ENCODE measurements at regions not wholly inside any gene's neighbourhood (a gene's known extent, or its start where the extent isn't known, plus 50 kb on each side); places are given as distances from the start of the nearest gene placed in this dataset.

DNA sequence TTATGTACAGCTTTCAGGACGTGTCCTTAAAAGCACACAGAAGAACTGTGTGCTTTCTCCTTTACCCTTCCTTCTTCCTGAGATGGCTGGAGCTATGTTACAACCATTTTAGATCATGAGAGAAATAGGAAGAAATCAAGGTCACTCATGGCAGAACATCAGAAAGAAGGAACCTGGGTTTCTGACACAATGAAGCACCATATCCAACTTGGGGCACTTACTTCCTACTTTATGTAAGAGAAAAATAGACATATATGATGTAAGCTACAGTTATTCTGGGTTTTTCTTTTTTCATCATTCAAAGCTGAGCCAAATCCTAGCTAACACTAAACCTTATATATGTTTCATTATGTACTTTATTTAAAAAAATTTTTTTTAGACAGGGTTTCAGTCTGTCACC, 79.5 kb downstream of the FAM161A start:
- Histone ChIP-seq H3K9ac (ENCODE audit: insufficient read length) (no peak overlapping the region), H3K9me3 (ENCODE audit: low read depth, low read length) (no peaks in the 10 kb centered on the region)
- DNase-seq (ENCODE audit: low read depth, low spot score): no peak

DNA sequence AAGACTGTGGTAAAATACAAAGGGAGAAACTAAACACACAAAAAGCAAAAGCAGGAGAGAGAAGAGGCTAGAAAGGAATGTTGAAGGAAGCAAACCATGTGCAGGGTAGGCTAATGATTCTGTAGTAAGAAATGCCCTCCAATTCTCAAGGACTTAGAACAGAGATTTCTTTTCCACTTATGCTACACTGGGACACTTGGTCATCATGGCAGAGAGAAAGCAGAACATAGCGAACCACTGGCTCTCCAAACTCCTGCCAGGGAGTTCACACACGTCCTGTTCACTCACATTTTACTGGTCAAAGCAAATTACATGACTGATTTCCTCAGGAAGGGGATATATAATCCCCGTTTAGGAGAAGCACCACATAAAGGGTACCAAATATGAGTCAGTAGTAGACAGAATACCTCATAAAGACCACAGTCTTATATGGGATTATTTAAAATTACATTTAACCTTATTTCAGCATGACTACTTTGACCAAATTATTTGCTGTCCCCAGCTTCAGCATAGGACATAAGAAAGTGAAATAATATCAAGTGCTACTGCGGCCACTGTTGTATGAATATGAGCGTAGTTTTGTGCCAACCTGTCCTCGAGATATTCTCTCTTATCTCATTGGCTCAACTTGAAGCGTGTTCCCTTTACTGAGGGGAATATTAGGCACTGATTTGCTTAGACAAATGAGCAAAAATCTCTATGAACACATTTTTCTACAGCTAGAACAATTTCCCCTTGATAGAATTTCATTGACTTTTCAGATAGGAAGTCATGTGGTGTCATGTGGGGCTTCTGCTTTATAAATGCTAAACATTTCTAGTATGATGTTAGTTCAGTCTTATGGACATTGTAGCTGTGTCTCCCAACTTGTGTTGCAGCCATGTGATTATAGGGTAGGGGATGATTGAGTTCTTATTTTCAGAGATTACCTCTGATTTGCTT, 81.7 kb downstream of the FAM161A start:
- no peak overlapping the region for H3K27ac ChIP-seq
- no peak overlapping the region for H3K9ac ChIP-seq (ENCODE audit: insufficient read length)
- H3K36me3 ChIP-seq (ENCODE audit: insufficient read depth, low read length): no peaks in the 10 kb centered on the region
- no peak for DNase-seq (ENCODE audit: low read depth, low spot score)
- TF ChIP-seq FOXP2 (optimal IDR thresholded peaks at IDR 0.05; ENCODE audit: control extremely low read depth, extremely low read length, insufficient read depth) (no peak), POLR2AphosphoS5 (IDR thresholded peaks at IDR 0.05; ENCODE audit: borderline replicate concordance, low read depth, low read length) (no peak)
- H3K4me3 ChIP-seq: no peak overlapping the region
- no peaks in the 10 kb centered on the region for H3K9me3 ChIP-seq (ENCODE audit: low read depth, low read length)

More for the DNA sequence above, 79.5 kb downstream of the FAM161A start:
- no peak overlapping the region for H3K4me3 ChIP-seq
- TF ChIP-seq POLR2AphosphoS5 (IDR thresholded peaks at IDR 0.05; ENCODE audit: borderline replicate concordance, low read depth, low read length): no peak
- no peak for TF ChIP-seq EZH2 (IDR thresholded peaks at IDR 0.05)
- no peak for TF ChIP-seq FOXP2 (optimal IDR thresholded peaks at IDR 0.05; ENCODE audit: control extremely low read depth, extremely low read length, insufficient read depth)
- H3K27ac ChIP-seq: no peak overlapping the region
- H3K36me3 ChIP-seq (ENCODE audit: insufficient read depth, low read length): no peaks in the 10 kb centered on the region

DNA sequence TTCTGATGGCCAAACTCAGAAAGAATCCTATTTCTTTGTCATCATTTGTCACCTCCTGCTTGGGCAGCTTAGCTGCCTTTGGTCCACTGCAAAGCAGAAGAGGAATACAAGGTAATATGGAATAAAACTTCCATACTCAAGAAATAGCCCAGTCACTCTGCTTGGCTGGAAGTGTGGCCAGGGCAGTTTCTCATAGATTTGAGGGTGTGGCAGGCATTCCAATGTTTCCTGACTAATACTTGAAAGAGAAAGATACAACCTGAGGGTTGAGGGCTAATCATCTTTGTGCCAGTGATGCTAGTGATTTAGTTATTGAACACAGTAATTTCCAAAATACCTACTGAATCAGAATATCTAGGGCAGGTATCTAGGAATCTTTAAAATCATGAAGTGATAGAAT, 83.1 kb downstream of the FAM161A start:
- TF ChIP-seq FOXP2 (optimal IDR thresholded peaks at IDR 0.05; ENCODE audit: control extremely low read depth, extremely low read length, insufficient read depth): no peak
- no peak overlapping the region for H3K9ac ChIP-seq (ENCODE audit: insufficient read length)
- H3K4me3 ChIP-seq: no peak overlapping the region
- no peak for DNase-seq (ENCODE audit: low read depth, low spot score)
- H3K9me3 ChIP-seq (ENCODE audit: low read depth, low read length): no peaks in the 10 kb centered on the region
- no peak overlapping the region for H3K27ac ChIP-seq
- H3K36me3 ChIP-seq (ENCODE audit: insufficient read depth, low read length): no peaks in the 10 kb centered on the region

DNA sequence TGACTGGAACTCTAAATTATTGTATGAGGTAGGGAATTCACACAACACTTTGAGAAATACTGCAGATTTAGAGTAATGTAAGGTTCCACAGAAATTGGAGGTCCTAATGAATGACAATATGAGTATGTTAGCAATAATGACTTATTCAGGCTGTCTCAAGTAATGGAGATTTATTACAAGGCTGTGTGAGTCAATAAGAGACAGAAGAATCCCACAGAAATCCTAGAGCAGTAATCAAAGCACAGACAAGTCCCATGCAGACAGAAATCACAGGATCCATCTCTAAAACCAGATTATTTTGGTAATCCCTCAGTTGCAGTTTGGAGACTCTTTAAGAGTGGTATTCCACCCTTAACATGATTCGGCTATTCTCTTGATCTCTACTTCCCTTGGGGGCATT, 83.6 kb downstream of the FAM161A start:
- TF ChIP-seq POLR2AphosphoS5 (IDR thresholded peaks at IDR 0.05; ENCODE audit: borderline replicate concordance, low read depth, low read length) (no peak), FOXP2 (optimal IDR thresholded peaks at IDR 0.05; ENCODE audit: control extremely low read depth, extremely low read length, insufficient read depth) (no peak), EZH2 (IDR thresholded peaks at IDR 0.05) (no peak)
- DNase-seq (ENCODE audit: low read depth, low spot score): no peak
- no peak overlapping the region for H3K4me3 ChIP-seq
- H3K9ac ChIP-seq (ENCODE audit: insufficient read length): no peak overlapping the region
- H3K9me3 ChIP-seq (ENCODE audit: low read depth, low read length): no peaks in the 10 kb centered on the region
- H3K27ac ChIP-seq: no peak overlapping the region
- H3K36me3 ChIP-seq (ENCODE audit: insufficient read depth, low read length): no peaks in the 10 kb centered on the region

DNA sequence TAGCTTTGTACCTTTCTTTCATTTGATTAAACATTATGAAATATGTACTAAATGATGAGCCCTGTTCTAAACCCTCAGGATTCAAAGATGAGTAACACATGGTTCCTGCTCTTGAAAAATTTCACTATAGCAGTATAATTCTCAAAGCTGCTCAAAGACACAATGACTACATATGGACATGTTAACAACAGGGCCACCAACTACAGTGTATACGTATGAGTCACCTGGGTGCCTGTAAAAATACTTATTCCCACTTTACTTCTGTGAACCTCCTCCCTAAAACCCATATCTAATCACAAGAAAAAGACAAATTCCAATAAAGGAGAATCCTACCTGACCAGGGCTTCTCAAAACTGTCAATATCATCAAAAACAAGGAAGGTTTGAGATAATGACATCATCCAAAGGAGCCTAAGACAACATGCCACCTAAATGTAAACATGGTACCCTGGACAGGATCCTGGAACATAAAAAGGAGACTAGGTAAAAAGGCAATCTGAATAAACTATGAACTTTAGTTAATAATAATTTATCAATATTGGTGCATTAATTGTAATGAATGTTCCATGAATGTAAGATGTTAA, 84.7 kb downstream of the FAM161A start:
- no peak overlapping the region for H3K4me3 ChIP-seq
- no peak for DNase-seq (ENCODE audit: low read depth, low spot score)
- no peak overlapping the region for H3K9ac ChIP-seq (ENCODE audit: insufficient read length)
- TF ChIP-seq POLR2AphosphoS5 (IDR thresholded peaks at IDR 0.05; ENCODE audit: borderline replicate concordance, low read depth, low read length): no peak
- no peak for TF ChIP-seq EZH2 (IDR thresholded peaks at IDR 0.05)
- TF ChIP-seq FOXP2 (optimal IDR thresholded peaks at IDR 0.05; ENCODE audit: control extremely low read depth, extremely low read length, insufficient read depth): no peak
- H3K27ac ChIP-seq: no peak overlapping the region
- no peaks in the 10 kb centered on the region for H3K9me3 ChIP-seq (ENCODE audit: low read depth, low read length)
- H3K36me3 ChIP-seq (ENCODE audit: insufficient read depth, low read length): no peaks in the 10 kb centered on the region

- Histone ChIP-seq H3K27ac (peak overlapping the region; percentile 96), H3K36me3 (ENCODE audit: insufficient read depth, low read length) (no peaks in the 10 kb centered on the region), H3K9me3 (ENCODE audit: low read depth, low read length) (no peaks in the 10 kb centered on the region), H3K9ac (ENCODE audit: insufficient read length) (peak overlapping the region; percentile 95), H3K4me3 (peak overlapping the region; percentile 99)
- TF ChIP-seq FOXP2 (optimal IDR thresholded peaks at IDR 0.05; ENCODE audit: control extremely low read depth, extremely low read length, insufficient read depth) (peak; percentile 95), EZH2 (IDR thresholded peaks at IDR 0.05) (no peak), POLR2AphosphoS5 (IDR thresholded peaks at IDR 0.05; ENCODE audit: borderline replicate concordance, low read depth, low read length) (peak; percentile 94)
- DNase-seq (ENCODE audit: low read depth, low spot score): peak; percentile 76
These were observed 89.6 kb downstream of the FAM161A start for GRCh38 chr2:61764035-61764800.

DNA sequence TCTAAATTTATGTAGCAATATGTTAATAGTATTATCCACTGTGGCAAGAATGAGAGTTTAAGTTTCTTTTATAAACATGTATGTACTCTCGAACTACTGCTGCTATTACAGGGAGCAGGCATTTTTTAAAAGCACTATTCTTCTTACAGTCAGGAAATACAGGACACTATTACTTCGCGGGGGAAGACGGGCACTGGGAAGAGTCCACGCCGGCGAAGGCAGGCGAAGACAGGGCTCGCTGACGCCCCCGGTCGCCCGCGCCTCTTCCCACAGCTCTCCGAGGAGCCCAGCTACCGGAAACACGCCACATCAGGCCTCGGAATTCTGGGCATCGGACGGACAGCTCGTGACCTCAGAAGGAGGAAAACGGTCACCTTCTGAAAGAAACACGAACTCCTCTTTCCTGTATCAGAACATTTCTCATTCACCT, 90.2 kb downstream of the FAM161A start:
- Histone ChIP-seq H3K36me3 (ENCODE audit: insufficient read depth, low read length) (no peaks in the 10 kb centered on the region), H3K9me3 (ENCODE audit: low read depth, low read length) (no peaks in the 10 kb centered on the region), H3K9ac (ENCODE audit: insufficient read length) (peak overlapping the region; percentile 95), H3K4me3 (peak overlapping the region; percentile 99), H3K27ac (peak overlapping the region; percentile 96)
- no peak for DNase-seq (ENCODE audit: low read depth, low spot score)
- TF ChIP-seq FOXP2 (optimal IDR thresholded peaks at IDR 0.05; ENCODE audit: control extremely low read depth, extremely low read length, insufficient read depth): no peak
- no peak for TF ChIP-seq POLR2AphosphoS5 (IDR thresholded peaks at IDR 0.05; ENCODE audit: borderline replicate concordance, low read depth, low read length)
- no peak for TF ChIP-seq EZH2 (IDR thresholded peaks at IDR 0.05)

DNA sequence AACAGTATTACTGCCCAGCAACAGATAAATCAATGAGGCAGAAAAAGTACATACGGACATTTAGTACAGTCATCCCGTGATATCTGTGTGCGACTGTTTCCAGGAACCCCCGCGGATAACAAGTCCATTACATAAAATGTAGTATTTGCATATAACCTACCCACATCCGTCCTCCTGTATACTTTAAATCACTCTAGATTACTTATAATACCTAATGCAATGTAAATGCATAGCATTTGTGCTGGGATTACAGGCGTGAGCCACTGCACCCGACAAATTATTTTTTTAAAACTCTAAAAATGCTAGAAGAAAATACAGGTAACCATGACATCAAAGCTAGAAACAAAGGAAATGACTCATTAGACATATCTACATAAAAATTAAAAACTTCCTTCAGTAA, 91.6 kb downstream of the FAM161A start:
- Histone ChIP-seq H3K9me3 (ENCODE audit: low read depth, low read length) (no peaks in the 10 kb centered on the region), H3K4me3 (no peak overlapping the region), H3K36me3 (ENCODE audit: insufficient read depth, low read length) (no peaks in the 10 kb centered on the region), H3K27ac (no peak overlapping the region), H3K9ac (ENCODE audit: insufficient read length) (no peak overlapping the region)
- TF ChIP-seq FOXP2 (optimal IDR thresholded peaks at IDR 0.05; ENCODE audit: control extremely low read depth, extremely low read length, insufficient read depth) (no peak), EZH2 (IDR thresholded peaks at IDR 0.05) (no peak), POLR2AphosphoS5 (IDR thresholded peaks at IDR 0.05; ENCODE audit: borderline replicate concordance, low read depth, low read length) (no peak)
- DNase-seq (ENCODE audit: low read depth, low spot score): no peak
